ENCODE measurements at regions not wholly inside any gene's neighbourhood (a gene's known extent, or its start where the extent isn't known, plus 50 kb on each side); places are given as distances from the start of the nearest gene placed in this dataset.

- TF ChIP-seq REST (IDR thresholded peaks at IDR 0.05; ENCODE audit: insufficient replicate concordance, low read depth) (no peak), GABPA (IDR thresholded peaks at IDR 0.05; ENCODE audit: low read depth) (no peak), CTCF (IDR thresholded peaks at IDR 0.05; ENCODE audit: insufficient read depth, low read length) (no peak)
These were observed 787.4 kb downstream of the TBC1D22A start for GRCh38 chr22:47549741-47550340.

Data from HL-60 (cell line).